ENCODE measurements at regions not wholly inside any gene's neighbourhood (a gene's known extent, or its start where the extent isn't known, plus 50 kb on each side); places are given as distances from the start of the nearest gene placed in this dataset.

- TF ChIP-seq CTCF (conservative IDR thresholded peaks at IDR 0.05; ENCODE audit: low read depth, low read length), result no peak
- H3K4me3 ChIP-seq (ENCODE audit: low read length), result no peak overlapping the region
- no peak for DNase-seq (ENCODE audit: low read depth)
These were observed 247.9 kb upstream of the POU3F3 start for GRCh38 chr2:104606056-104606455.

GRCh38 chr2:104616856-104617255 lies 237.1 kb upstream of the POU3F3 start:
- TF ChIP-seq CTCF (conservative IDR thresholded peaks at IDR 0.05; ENCODE audit: low read depth, low read length), result no peak
- no peak for DNase-seq (ENCODE audit: low read depth)
- no peak overlapping the region for H3K4me3 ChIP-seq (ENCODE audit: low read length)

GRCh38 chr2:104620801-104621200 lies 233.1 kb upstream of the POU3F3 start:
- no peak for DNase-seq (ENCODE audit: low read depth)
- no peak overlapping the region for H3K4me3 ChIP-seq (ENCODE audit: low read length)
- TF ChIP-seq CTCF (conservative IDR thresholded peaks at IDR 0.05; ENCODE audit: low read depth, low read length), result no peak

GRCh38 chr2:104635608-104636007 lies 218.3 kb upstream of the POU3F3 start:
- no peak for TF ChIP-seq CTCF (conservative IDR thresholded peaks at IDR 0.05; ENCODE audit: low read depth, low read length)
- no peak for DNase-seq (ENCODE audit: low read depth)
- no peak overlapping the region for H3K4me3 ChIP-seq (ENCODE audit: low read length)

GRCh38 chr2:104638190-104638858 lies 215.6 kb upstream of the POU3F3 start:
- no peak overlapping the region for H3K4me3 ChIP-seq (ENCODE audit: low read length)
- no peak for TF ChIP-seq CTCF (conservative IDR thresholded peaks at IDR 0.05; ENCODE audit: low read depth, low read length)
- no peak for DNase-seq (ENCODE audit: low read depth)

- DNase-seq (ENCODE audit: low read depth), result no peak
- no peak overlapping the region for H3K4me3 ChIP-seq (ENCODE audit: low read length)
These were observed 215.1 kb upstream of the POU3F3 start for GRCh38 chr2:104638859-104639202.

More at GRCh38 chr2:104638859-104639202, 215.1 kb upstream of the POU3F3 start:
- TF ChIP-seq CTCF (conservative IDR thresholded peaks at IDR 0.05; ENCODE audit: low read depth, low read length), result no peak
